CD4-positive, alpha-beta memory T cell (primary cell): ENCODE measurements at regions not wholly inside any gene's neighbourhood (a gene's known extent, or its start where the extent isn't known, plus 50 kb on each side); places are given as distances from the start of the nearest gene placed in this dataset.

Experiments used
- CTCF ChIA-PET: fragments of 350-600 bp; sonication (Branson Sonifier 250); formaldehyde crosslinking; loops from one replicate; lab custom pipeline; 2021; ENCODE audit warnings: inconsistent platforms; ENCODE audit not compliant: partially characterized antibody; lab: Charles Lee
- POLR2A ChIA-PET: fragments of 350-600 bp; sonication (Branson Sonifier 250); formaldehyde crosslinking; loops from one replicate; lab custom pipeline; 2021; ENCODE audit not compliant: partially characterized antibody; lab: Charles Lee
- DNase-seq, 5 donors: peaks; one replicate each; pipeline versions ENCODE4 v3.0.0 to v3.0.0-alpha.2; 2020 to 2022; ENCODE audit warnings: mixed read lengths in 1 of 5
- H3K27ac ChIP-seq: one replicate; pipeline ENCODE4 v1.7.0; 2013; ENCODE audit warnings: low read depth, low read length
- H3K27me3 ChIP-seq: 2 replicates; pipeline ENCODE4 v1.7.0; 2013; ENCODE audit warnings: mild to moderate bottlenecking, low read length, moderate library complexity; ENCODE audit not compliant: insufficient read depth
- H3K36me3 ChIP-seq: 2 replicates; pipeline ENCODE4 v1.7.0; 2013; ENCODE audit warnings: mild to moderate bottlenecking, low read length, moderate library complexity; ENCODE audit not compliant: insufficient read depth
- H3K4me1 ChIP-seq: 2 replicates; pipeline ENCODE4 v1.7.0; 2013; ENCODE audit warnings: mild to moderate bottlenecking, low read length, moderate library complexity; ENCODE audit not compliant: insufficient read depth
- H3K4me3 ChIP-seq, 2 donors: one replicate each; pipeline ENCODE4 v1.7.0; 2013; ENCODE audit warnings: low read length in 2 of 2, mild to moderate bottlenecking in 1 of 2
- H3K9me3 ChIP-seq, 2 donors: one replicate each; pipeline ENCODE4 v1.7.0; 2013; ENCODE audit warnings: low read length in 2 of 2, control low read depth in 1 of 2; ENCODE audit not compliant: control insufficient read depth in 1 of 2
- H3K27ac Mint-ChIP-seq, 7 donors: one replicate each; pipeline ENCODE4 v1.8.0; 2020 to 2021; ENCODE audit warnings: mixed read lengths in 7 of 7, mild to moderate bottlenecking in 6 of 7, inconsistent platforms in 3 of 7, moderate library complexity in 3 of 7
- H3K27me3 Mint-ChIP-seq, 2 donors: one replicate each; pipeline ENCODE4 v1.8.0; 2020 to 2021; ENCODE audit warnings: mixed read lengths in 2 of 2
- H3K36me3 Mint-ChIP-seq, 2 donors: one replicate each; pipeline ENCODE4 v1.8.0; 2020 to 2021; ENCODE audit warnings: mixed read lengths in 2 of 2, inconsistent platforms in 1 of 2, mild to moderate bottlenecking in 1 of 2
- H3K4me1 Mint-ChIP-seq, 4 donors: one replicate each; pipeline ENCODE4 v1.8.0; 2020 to 2021; ENCODE audit warnings: mixed read lengths in 4 of 4, mild to moderate bottlenecking in 1 of 4
- H3K4me3 Mint-ChIP-seq, 8 donors: one replicate each; pipeline ENCODE4 v1.8.0; 2020 to 2021; ENCODE audit warnings: mixed read lengths in 8 of 8, mild to moderate bottlenecking in 7 of 8, moderate library complexity in 6 of 8, inconsistent platforms in 3 of 8
- H3K9me3 Mint-ChIP-seq, 8 donors: one replicate each; pipeline ENCODE4 v1.8.0; 2020 to 2021; ENCODE audit warnings: mixed read lengths in 8 of 8, mild to moderate bottlenecking in 5 of 8, inconsistent platforms in 3 of 8, moderate library complexity in 1 of 8
- intact Hi-C: fragments of 100-400 bp; cut with micrococcal nuclease; formaldehyde crosslinking; loops from one replicate; pipeline ENCODE4 v1.15.1; 2023

GRCh38 chr1:90317628-90318027 is 322.7 kb downstream of the ZNF326 start:
- no peaks in the 10 kb centered on the region for H3K4me1 Mint-ChIP-seq
- peaks cover 0 to 5% of the 10 kb centered on the region in 2 donors for H3K27me3 Mint-ChIP-seq
- Histone ChIP-seq H3K4me1 (no peaks in the 10 kb centered on the region), H3K9me3 (no peaks in the 10 kb centered on the region), H3K27ac (no peak overlapping the region), H3K36me3 (no peaks in the 10 kb centered on the region), H3K27me3 (no peaks in the 10 kb centered on the region), H3K4me3 (no peak overlapping the region)
- DNase-seq: no peak
- CTCF ChIA-PET: no interaction called here
- H3K36me3 Mint-ChIP-seq: no peaks in the 10 kb centered on the region
- no peak overlapping the region for H3K27ac Mint-ChIP-seq
- intact Hi-C loops: no loop called here
- POLR2A ChIA-PET: no interaction called here
- no peak overlapping the region for H3K4me3 Mint-ChIP-seq
- H3K9me3 Mint-ChIP-seq: peaks cover 0 to 5% (median 0%) of the 10 kb centered on the region in 8 donors

DNA sequence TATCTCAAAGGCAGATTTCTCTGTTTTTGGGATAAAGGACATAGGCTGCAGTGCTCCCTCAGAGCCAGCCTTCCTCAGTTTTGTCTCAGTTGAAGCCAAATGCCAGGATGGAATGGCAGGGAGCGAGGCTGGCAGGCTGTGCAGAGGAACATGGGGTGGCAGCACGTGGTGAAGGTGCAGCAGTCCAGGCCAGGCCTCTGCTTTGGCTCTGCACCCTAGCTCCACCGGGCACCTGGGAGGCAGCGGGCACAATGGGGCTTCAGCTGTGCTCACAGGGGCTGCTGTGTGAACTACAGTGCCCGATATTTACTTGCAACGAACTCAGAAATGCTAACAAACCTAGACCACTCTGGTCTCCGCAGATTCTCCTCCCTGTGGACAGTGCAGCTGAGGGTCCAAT is 319.6 kb downstream of the ZNF326 start:
- Histone ChIP-seq H3K4me3 (no peak overlapping the region), H3K27ac (no peak overlapping the region), H3K27me3 (no peaks in the 10 kb centered on the region), H3K4me1 (no peaks in the 10 kb centered on the region), H3K36me3 (no peaks in the 10 kb centered on the region), H3K9me3 (no peaks in the 10 kb centered on the region)
- POLR2A ChIA-PET: no interaction called here
- Mint-ChIP-seq H3K27me3 (peaks cover 0 to 2% of the 10 kb centered on the region in 2 donors), H3K4me1 (no peaks in the 10 kb centered on the region), H3K36me3 (no peaks in the 10 kb centered on the region), H3K9me3 (peaks cover 0 to 2% (median 0%) of the 10 kb centered on the region in 8 donors), H3K27ac (no peak overlapping the region), H3K4me3 (no peak overlapping the region)
- intact Hi-C loops: no loop called here
- CTCF ChIA-PET: no interaction called here
- no peak for DNase-seq

DNA sequence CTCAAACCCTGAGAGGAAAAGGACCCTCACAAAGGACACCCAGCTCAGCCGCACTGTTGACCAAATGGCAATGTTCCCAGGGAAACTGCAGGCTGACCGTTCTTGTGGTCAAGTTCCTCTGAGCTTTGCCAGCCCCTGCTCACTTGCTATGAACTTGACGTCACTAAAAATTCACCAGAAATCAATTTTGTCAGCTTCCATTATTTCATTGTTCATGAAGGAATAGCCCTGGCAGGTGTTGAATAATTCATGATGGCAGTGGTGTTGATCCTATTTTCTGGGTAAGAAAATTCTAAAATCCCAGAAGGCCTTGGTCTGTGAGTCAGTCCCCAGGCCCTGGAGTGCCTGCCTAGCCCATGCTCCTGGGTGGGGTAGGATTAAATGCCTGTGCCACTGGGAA is 318.9 kb downstream of the ZNF326 start:
- H3K36me3 ChIP-seq: no peaks in the 10 kb centered on the region
- peaks cover 0 to 2% of the 10 kb centered on the region in 2 donors for H3K27me3 Mint-ChIP-seq
- intact Hi-C loops: no loop called here
- no peak overlapping the region for H3K4me3 Mint-ChIP-seq
- H3K4me1 ChIP-seq: no peaks in the 10 kb centered on the region
- H3K27ac ChIP-seq: no peak overlapping the region
- POLR2A ChIA-PET: no interaction called here
- CTCF ChIA-PET: no interaction called here
- H3K27me3 ChIP-seq: no peaks in the 10 kb centered on the region
- H3K4me3 ChIP-seq: no peak overlapping the region
- H3K27ac Mint-ChIP-seq: no peak overlapping the region
- H3K4me1 Mint-ChIP-seq: no peaks in the 10 kb centered on the region
- DNase-seq: no peak
- H3K9me3 Mint-ChIP-seq: peaks cover 0 to 2% (median 0%) of the 10 kb centered on the region in 8 donors
- no peaks in the 10 kb centered on the region for H3K36me3 Mint-ChIP-seq
- H3K9me3 ChIP-seq: no peaks in the 10 kb centered on the region

DNA sequence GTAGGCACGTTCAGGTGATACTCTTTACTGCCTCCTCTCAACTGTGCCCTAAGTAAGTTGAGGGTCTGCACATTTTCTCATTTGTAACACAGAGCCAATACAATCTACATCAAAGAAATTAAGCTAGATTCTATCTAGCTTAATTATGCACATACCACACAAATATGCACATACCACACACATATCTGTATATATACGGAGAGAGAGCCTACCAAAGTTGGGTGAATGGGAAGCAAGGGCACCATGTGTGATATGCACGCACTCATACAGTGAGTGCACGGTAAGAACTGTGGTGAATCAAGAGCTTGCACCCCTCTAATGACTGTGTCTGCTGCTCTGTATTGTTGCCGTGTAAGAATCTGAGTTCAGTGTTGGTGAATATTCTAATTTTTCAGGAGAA is 314.9 kb downstream of the ZNF326 start:
- Histone ChIP-seq H3K4me1 (no peaks in the 10 kb centered on the region), H3K27me3 (no peaks in the 10 kb centered on the region), H3K4me3 (no peak overlapping the region), H3K27ac (no peak overlapping the region), H3K9me3 (no peaks in the 10 kb centered on the region), H3K36me3 (no peaks in the 10 kb centered on the region)
- H3K36me3 Mint-ChIP-seq: no peaks in the 10 kb centered on the region
- no peaks in the 10 kb centered on the region for H3K4me1 Mint-ChIP-seq
- no peaks in the 10 kb centered on the region for H3K27me3 Mint-ChIP-seq
- POLR2A ChIA-PET: no interaction called here
- H3K9me3 Mint-ChIP-seq: peaks cover 2 to 13% (median 5%) of the 10 kb centered on the region in 8 donors
- no peak overlapping the region for H3K27ac Mint-ChIP-seq
- intact Hi-C loops: no loop called here
- CTCF ChIA-PET: no interaction called here
- H3K4me3 Mint-ChIP-seq: no peak overlapping the region
- DNase-seq: no peak

- Mint-ChIP-seq H3K27ac (no peak overlapping the region), H3K36me3 (no peaks in the 10 kb centered on the region), H3K4me1 (no peaks in the 10 kb centered on the region), H3K9me3 (peaks cover 2 to 17% (median 6%) of the 10 kb centered on the region in 8 donors), H3K4me3 (no peak overlapping the region), H3K27me3 (no peaks in the 10 kb centered on the region)
- Histone ChIP-seq H3K36me3 (no peaks in the 10 kb centered on the region), H3K27me3 (no peaks in the 10 kb centered on the region), H3K4me1 (no peaks in the 10 kb centered on the region), H3K9me3 (no peaks in the 10 kb centered on the region), H3K27ac (no peak overlapping the region), H3K4me3 (no peak overlapping the region)
- DNase-seq: no peak
- ChIA-PET CTCF (no interaction called here), POLR2A (no interaction called here)
- intact Hi-C loops: no loop called here
Observed at GRCh38 chr1:90308421-90308820, 313.5 kb downstream of the ZNF326 start.

DNA sequence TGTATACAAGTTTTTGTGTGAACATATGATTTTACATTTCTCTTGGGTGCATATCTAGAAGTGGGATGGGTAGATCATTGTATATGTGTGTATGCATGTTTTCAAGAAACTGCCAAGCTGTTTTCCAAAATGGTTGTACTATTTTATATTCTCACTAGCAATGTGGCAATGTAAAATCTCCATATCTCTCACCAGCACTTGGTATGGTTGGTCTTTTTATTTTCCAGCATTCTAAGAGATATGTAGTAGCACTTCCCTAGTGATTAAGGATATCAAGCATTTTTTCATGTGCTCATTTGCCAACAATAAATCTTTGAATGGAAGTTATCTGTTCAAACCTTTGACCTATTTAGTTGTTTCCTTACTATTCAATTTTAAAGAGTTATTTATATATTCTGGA is 310.7 kb downstream of the ZNF326 start:
- intact Hi-C loops: no loop called here
- H3K4me3 Mint-ChIP-seq: no peak overlapping the region
- CTCF ChIA-PET: no interaction called here
- Histone ChIP-seq H3K9me3 (no peaks in the 10 kb centered on the region), H3K4me1 (no peaks in the 10 kb centered on the region), H3K27me3 (no peaks in the 10 kb centered on the region), H3K27ac (no peak overlapping the region), H3K36me3 (no peaks in the 10 kb centered on the region), H3K4me3 (no peak overlapping the region)
- no peaks in the 10 kb centered on the region for H3K36me3 Mint-ChIP-seq
- H3K27me3 Mint-ChIP-seq: peaks cover 1% of the 10 kb centered on the region in 2 donors
- H3K4me1 Mint-ChIP-seq: no peaks in the 10 kb centered on the region
- POLR2A ChIA-PET: no interaction called here
- no peak overlapping the region for H3K27ac Mint-ChIP-seq
- DNase-seq: no peak
- peaks cover 4 to 20% (median 8%) of the 10 kb centered on the region in 8 donors for H3K9me3 Mint-ChIP-seq

DNA sequence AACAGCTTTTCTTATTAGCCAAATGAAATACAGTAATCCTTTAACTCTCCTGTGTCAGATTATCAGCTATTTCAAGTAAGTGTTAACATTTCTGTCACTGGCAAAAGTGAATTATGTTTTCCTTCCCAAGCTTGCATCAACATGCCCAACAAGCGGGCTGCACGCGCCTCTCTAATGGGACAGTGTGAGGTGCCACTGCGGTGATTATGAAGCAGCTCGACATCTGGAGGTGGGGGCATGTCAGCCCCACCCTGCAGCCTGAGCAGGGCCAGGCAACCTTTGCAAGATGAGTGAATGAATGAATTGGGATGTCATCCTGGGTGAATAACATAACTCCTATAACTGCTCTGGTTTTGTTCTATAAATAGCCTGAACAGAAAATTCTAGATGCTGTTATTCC is 301.4 kb downstream of the ZNF326 start:
- H3K36me3 ChIP-seq: no peaks in the 10 kb centered on the region
- intact Hi-C loops: no loop called here
- POLR2A ChIA-PET: no interaction called here
- H3K27ac Mint-ChIP-seq: no peak overlapping the region
- no peak overlapping the region for H3K4me3 Mint-ChIP-seq
- no peaks in the 10 kb centered on the region for H3K36me3 Mint-ChIP-seq
- no peak overlapping the region for H3K27ac ChIP-seq
- H3K4me1 ChIP-seq: no peaks in the 10 kb centered on the region
- no peaks in the 10 kb centered on the region for H3K4me1 Mint-ChIP-seq
- CTCF ChIA-PET: no interaction called here
- no peaks in the 10 kb centered on the region for H3K9me3 ChIP-seq
- H3K27me3 ChIP-seq: no peaks in the 10 kb centered on the region
- H3K9me3 Mint-ChIP-seq: peaks cover 0 to 3% (median 0%) of the 10 kb centered on the region in 8 donors
- no peak for DNase-seq
- H3K27me3 Mint-ChIP-seq: peaks cover 3 to 5% of the 10 kb centered on the region in 2 donors
- H3K4me3 ChIP-seq: no peak overlapping the region

DNA sequence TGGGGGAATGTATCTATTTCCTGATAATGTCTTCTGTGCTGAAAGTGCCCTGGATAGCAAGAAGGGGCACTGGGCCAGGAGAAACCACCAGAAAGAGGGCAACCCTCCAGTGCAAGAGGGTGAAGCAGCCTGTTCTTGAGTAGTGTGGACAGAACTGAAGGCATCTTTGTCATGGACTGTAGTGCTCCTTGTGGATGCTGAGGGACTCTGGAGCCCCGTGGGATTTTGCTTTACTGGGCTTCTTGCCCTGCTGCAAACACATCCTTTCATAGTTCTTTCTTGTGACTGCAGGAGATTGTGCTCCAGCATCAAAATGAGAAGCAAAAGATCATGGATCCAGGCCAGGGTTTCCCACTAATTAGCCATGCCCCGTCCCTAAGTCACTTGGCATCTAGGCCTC is 300.6 kb downstream of the ZNF326 start:
- intact Hi-C loops: no loop called here
- no peaks in the 10 kb centered on the region for H3K36me3 Mint-ChIP-seq
- no peak overlapping the region for H3K4me3 ChIP-seq
- H3K4me1 ChIP-seq: no peaks in the 10 kb centered on the region
- no peaks in the 10 kb centered on the region for H3K9me3 ChIP-seq
- no peaks in the 10 kb centered on the region for H3K36me3 ChIP-seq
- H3K27me3 Mint-ChIP-seq: peaks cover 3 to 4% of the 10 kb centered on the region in 2 donors
- H3K4me3 Mint-ChIP-seq: no peak overlapping the region
- no peak overlapping the region for H3K27ac Mint-ChIP-seq
- no peak overlapping the region for H3K27ac ChIP-seq
- POLR2A ChIA-PET: no interaction called here
- DNase-seq: no peak
- H3K4me1 Mint-ChIP-seq: no peaks in the 10 kb centered on the region
- CTCF ChIA-PET: no interaction called here
- peaks cover 0 to 3% (median 0%) of the 10 kb centered on the region in 8 donors for H3K9me3 Mint-ChIP-seq
- H3K27me3 ChIP-seq: no peaks in the 10 kb centered on the region
